ENCODE measurements at regions not wholly inside any gene's neighbourhood (a gene's known extent, or its start where the extent isn't known, plus 50 kb on each side); places are given as distances from the start of the nearest gene placed in this dataset.

DNA sequence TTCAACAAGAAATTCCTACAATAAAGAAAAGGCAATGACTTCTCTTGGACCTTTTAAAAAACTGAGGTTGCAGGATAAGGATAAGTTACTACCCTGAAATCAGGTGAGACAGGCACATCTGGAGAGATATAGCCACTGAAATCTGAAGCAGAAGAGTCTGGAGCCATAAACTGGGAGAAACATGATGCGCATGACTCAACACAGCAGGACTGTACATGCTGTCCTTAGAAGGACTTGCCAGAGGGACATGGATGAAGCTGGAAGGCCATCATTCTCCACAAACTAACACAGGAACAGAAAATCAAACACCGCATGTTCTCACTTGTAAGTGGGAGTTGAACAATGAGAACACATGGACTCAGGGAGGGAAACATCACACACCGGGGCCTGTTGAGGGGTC, 1020.2 kb downstream of the AGBL1 start:
- DNase-seq, result no peak
- 80% methylated on average over 1 of the region's 3 CpGs for WGBS (ENCODE audit: insufficient coverage)
- no peak overlapping the region for H3K4me3 ChIP-seq (ENCODE audit: control insufficient read depth in 1 of 7, extremely low read depth in 1 of 7, insufficient read depth in 4 of 7, low read depth in 2 of 7, low read length in 6 of 7)
- ChIA-PET CTCF (no interaction called here), POLR2A (no interaction called here)
- H3K27me3 ChIP-seq (replicated peaks in 2 of 5; ENCODE audit: control insufficient read depth in 4 of 5, insufficient read depth in 5 of 5, low read length in 4 of 5), result no peaks in the 10 kb centered on the region
- H3K36me3 ChIP-seq (ENCODE audit: control insufficient read depth in 4 of 4, insufficient read depth in 4 of 4, low read length in 3 of 4), result no peaks in the 10 kb centered on the region
- no peak overlapping the region for H3K27ac ChIP-seq (ENCODE audit: insufficient read depth in 1 of 2, low read depth in 1 of 2, low read length in 2 of 2, poor library complexity in 1 of 2, severe bottlenecking in 2 of 2)
- H3K4me1 ChIP-seq (ENCODE audit: control extremely low read depth in 1 of 4, control insufficient read depth in 4 of 4, insufficient read depth in 4 of 4, low read length in 3 of 4), result no peaks in the 10 kb centered on the region
- peaks cover 4 to 8% (median 7%) of the 10 kb centered on the region in 5 experiments for H3K9me3 ChIP-seq (ENCODE audit: control extremely low read depth in 1 of 5, control insufficient read depth in 4 of 5, insufficient read depth in 2 of 5, low read depth in 1 of 5, low read length in 4 of 5)

DNA sequence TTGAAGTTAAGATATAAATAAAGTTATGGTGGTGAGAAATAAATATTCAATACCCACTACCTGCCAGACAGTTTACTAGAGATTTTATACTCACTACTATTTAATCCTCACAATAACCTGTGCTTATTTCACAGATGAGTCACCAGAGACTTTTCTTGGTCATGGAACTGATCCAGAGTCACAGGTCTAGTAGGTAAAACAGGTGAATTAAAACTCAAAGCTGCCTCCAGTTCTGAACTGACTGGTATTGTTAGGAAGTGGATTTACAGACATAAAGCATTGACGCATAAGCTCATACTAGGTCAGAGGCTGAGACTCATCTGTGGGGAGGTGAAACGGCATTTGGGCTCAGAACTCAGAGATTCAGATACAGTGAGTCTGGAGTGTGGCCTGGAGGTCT, 1009.9 kb downstream of the AGBL1 start:
- POLR2A ChIA-PET, result no interaction called here
- no peak for DNase-seq

DNA sequence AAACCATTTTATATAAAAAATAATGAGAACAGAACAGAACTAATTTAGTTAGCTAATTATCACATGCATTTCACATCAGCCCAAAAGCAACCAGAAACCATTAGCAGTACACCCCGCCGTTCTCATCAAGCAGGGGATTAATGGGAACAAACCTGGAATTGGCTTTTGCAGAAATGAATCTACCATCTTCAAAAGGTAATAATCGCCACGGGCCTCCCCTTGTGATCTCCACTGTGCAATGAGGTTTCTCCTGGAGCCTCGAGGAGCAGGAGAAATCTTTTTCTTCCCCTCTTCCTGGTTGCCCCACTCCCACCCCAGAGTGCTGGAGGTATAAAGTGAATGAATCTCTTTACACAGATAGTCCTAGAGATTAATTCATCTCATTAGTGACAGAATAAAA, 1003.5 kb downstream of the AGBL1 start:
- no peaks in the 10 kb centered on the region for H3K27me3 ChIP-seq (replicated peaks in 2 of 5; ENCODE audit: control insufficient read depth in 4 of 5, insufficient read depth in 5 of 5, low read length in 4 of 5)
- H3K4me3 ChIP-seq (ENCODE audit: control insufficient read depth in 1 of 7, extremely low read depth in 1 of 7, insufficient read depth in 4 of 7, low read depth in 2 of 7, low read length in 6 of 7), result no peak overlapping the region
- POLR2A ChIA-PET, result no interaction called here
- CTCF ChIA-PET, result no interaction called here
- H3K27ac ChIP-seq (ENCODE audit: insufficient read depth in 1 of 2, low read depth in 1 of 2, low read length in 2 of 2, poor library complexity in 1 of 2, severe bottlenecking in 2 of 2), result no peak overlapping the region
- DNase-seq, result no peak
- H3K4me1 ChIP-seq (ENCODE audit: control extremely low read depth in 1 of 4, control insufficient read depth in 4 of 4, insufficient read depth in 4 of 4, low read length in 3 of 4), result no peaks in the 10 kb centered on the region
- WGBS (ENCODE audit: insufficient coverage), result 98% methylated on average over 3 of the region's 5 CpGs
- no peaks in the 10 kb centered on the region for H3K36me3 ChIP-seq (ENCODE audit: control insufficient read depth in 4 of 4, insufficient read depth in 4 of 4, low read length in 3 of 4)
- no peaks in the 10 kb centered on the region for H3K9me3 ChIP-seq (ENCODE audit: control extremely low read depth in 1 of 5, control insufficient read depth in 4 of 5, insufficient read depth in 2 of 5, low read depth in 1 of 5, low read length in 4 of 5)

More for the DNA sequence above, 1009.9 kb downstream of the AGBL1 start:
- no peak overlapping the region for H3K27ac ChIP-seq (ENCODE audit: insufficient read depth in 1 of 2, low read depth in 1 of 2, low read length in 2 of 2, poor library complexity in 1 of 2, severe bottlenecking in 2 of 2)
- H3K9me3 ChIP-seq (ENCODE audit: control extremely low read depth in 1 of 5, control insufficient read depth in 4 of 5, insufficient read depth in 2 of 5, low read depth in 1 of 5, low read length in 4 of 5), result no peaks in the 10 kb centered on the region
- no peaks in the 10 kb centered on the region for H3K27me3 ChIP-seq (replicated peaks in 2 of 5; ENCODE audit: control insufficient read depth in 4 of 5, insufficient read depth in 5 of 5, low read length in 4 of 5)
- H3K36me3 ChIP-seq (ENCODE audit: control insufficient read depth in 4 of 4, insufficient read depth in 4 of 4, low read length in 3 of 4), result no peaks in the 10 kb centered on the region
- no peaks in the 10 kb centered on the region for H3K4me1 ChIP-seq (ENCODE audit: control extremely low read depth in 1 of 4, control insufficient read depth in 4 of 4, insufficient read depth in 4 of 4, low read length in 3 of 4)
- H3K4me3 ChIP-seq (ENCODE audit: control insufficient read depth in 1 of 7, extremely low read depth in 1 of 7, insufficient read depth in 4 of 7, low read depth in 2 of 7, low read length in 6 of 7), result no peak overlapping the region
- WGBS (ENCODE audit: insufficient coverage), result 100% methylated on average over 2 of the region's 2 CpGs
- CTCF ChIA-PET, result no interaction called here

DNA sequence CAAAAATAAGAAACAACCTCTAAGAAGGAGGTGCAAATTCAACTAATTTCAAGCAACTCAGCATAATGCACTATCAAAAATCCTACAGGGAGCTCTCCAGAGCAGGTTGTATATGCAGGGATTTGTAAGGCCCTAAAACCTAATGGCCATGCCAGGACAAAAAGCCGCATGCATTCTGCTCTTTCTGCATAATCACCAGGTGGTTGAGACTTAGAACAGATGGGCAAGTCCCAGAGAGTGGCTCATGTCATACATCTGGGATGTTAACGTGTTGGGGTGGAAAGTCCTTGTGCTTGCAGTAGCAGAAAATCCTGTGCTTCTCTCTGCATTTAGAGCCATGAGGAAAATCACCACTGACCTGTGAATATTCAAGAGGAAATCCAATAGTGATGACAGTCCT, 1002.9 kb downstream of the AGBL1 start:
- 93% methylated on average over 2 of the region's 2 CpGs for WGBS (ENCODE audit: insufficient coverage)
- H3K27ac ChIP-seq (ENCODE audit: insufficient read depth in 1 of 2, low read depth in 1 of 2, low read length in 2 of 2, poor library complexity in 1 of 2, severe bottlenecking in 2 of 2), result no peak overlapping the region
- no peaks in the 10 kb centered on the region for H3K4me1 ChIP-seq (ENCODE audit: control extremely low read depth in 1 of 4, control insufficient read depth in 4 of 4, insufficient read depth in 4 of 4, low read length in 3 of 4)
- CTCF ChIA-PET, result no interaction called here
- no peak for DNase-seq
- POLR2A ChIA-PET, result no interaction called here
- H3K9me3 ChIP-seq (ENCODE audit: control extremely low read depth in 1 of 5, control insufficient read depth in 4 of 5, insufficient read depth in 2 of 5, low read depth in 1 of 5, low read length in 4 of 5), result no peaks in the 10 kb centered on the region
- H3K4me3 ChIP-seq (ENCODE audit: control insufficient read depth in 1 of 7, extremely low read depth in 1 of 7, insufficient read depth in 4 of 7, low read depth in 2 of 7, low read length in 6 of 7), result no peak overlapping the region
- H3K27me3 ChIP-seq (replicated peaks in 2 of 5; ENCODE audit: control insufficient read depth in 4 of 5, insufficient read depth in 5 of 5, low read length in 4 of 5), result no peaks in the 10 kb centered on the region
- no peaks in the 10 kb centered on the region for H3K36me3 ChIP-seq (ENCODE audit: control insufficient read depth in 4 of 4, insufficient read depth in 4 of 4, low read length in 3 of 4)

DNA sequence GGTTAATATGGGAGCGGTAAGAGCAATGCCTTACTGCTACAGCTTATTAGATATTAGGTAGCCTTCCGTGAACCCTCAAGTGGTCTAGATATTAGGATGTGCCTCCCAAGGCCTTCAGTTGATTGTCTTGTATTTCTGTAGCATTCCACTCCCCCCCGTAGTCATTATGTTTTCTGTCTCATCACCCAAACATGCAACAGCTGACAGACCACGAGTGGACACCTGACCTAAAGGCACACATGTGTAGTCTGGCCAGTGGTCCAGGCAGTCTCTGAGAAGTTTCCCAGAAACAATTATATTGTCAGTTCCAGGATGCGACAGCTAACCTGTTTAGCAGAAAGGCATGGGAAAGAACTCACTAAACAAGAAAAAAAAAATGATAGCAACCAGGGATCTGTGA, 1000.9 kb downstream of the AGBL1 start:
- WGBS (ENCODE audit: insufficient coverage), result 67% methylated on average over 3 of the region's 5 CpGs

More for the DNA sequence above, 1000.9 kb downstream of the AGBL1 start:
- Histone ChIP-seq H3K27me3 (replicated peaks in 2 of 5; ENCODE audit: control insufficient read depth in 4 of 5, insufficient read depth in 5 of 5, low read length in 4 of 5) (no peaks in the 10 kb centered on the region), H3K4me3 (ENCODE audit: control insufficient read depth in 1 of 7, extremely low read depth in 1 of 7, insufficient read depth in 4 of 7, low read depth in 2 of 7, low read length in 6 of 7) (no peak overlapping the region), H3K27ac (ENCODE audit: insufficient read depth in 1 of 2, low read depth in 1 of 2, low read length in 2 of 2, poor library complexity in 1 of 2, severe bottlenecking in 2 of 2) (no peak overlapping the region), H3K9me3 (ENCODE audit: control extremely low read depth in 1 of 5, control insufficient read depth in 4 of 5, insufficient read depth in 2 of 5, low read depth in 1 of 5, low read length in 4 of 5) (no peaks in the 10 kb centered on the region), H3K36me3 (ENCODE audit: control insufficient read depth in 4 of 4, insufficient read depth in 4 of 4, low read length in 3 of 4) (no peaks in the 10 kb centered on the region), H3K4me1 (ENCODE audit: control extremely low read depth in 1 of 4, control insufficient read depth in 4 of 4, insufficient read depth in 4 of 4, low read length in 3 of 4) (no peaks in the 10 kb centered on the region)
- CTCF ChIA-PET, result no interaction called here
- DNase-seq, result no peak
- POLR2A ChIA-PET, result no interaction called here

All from common myeloid progenitor, CD34-positive (primary cell).